Stimulated activated CD8-positive, alpha-beta memory T cell treated with anti-CD3 and anti-CD28 coated beads, Interleukin-4, amount 100 ng/mL, for 24 hours (primary cell): ENCODE measurements at regions not wholly inside any gene's neighbourhood (a gene's known extent, or its start where the extent isn't known, plus 50 kb on each side); places are given as distances from the start of the nearest gene placed in this dataset.
"Not testable (repeated sequence)": the region's sequence is repeated elsewhere in the genome, so short reads cannot be mapped to it uniquely, and the experiment has no call there.

ENCODE experiments used
- DNase-seq: peaks from one replicate; pipeline ENCODE4 v3.0.0-alpha.2; 2020; ENCODE audit warnings: low read depth

DNA sequence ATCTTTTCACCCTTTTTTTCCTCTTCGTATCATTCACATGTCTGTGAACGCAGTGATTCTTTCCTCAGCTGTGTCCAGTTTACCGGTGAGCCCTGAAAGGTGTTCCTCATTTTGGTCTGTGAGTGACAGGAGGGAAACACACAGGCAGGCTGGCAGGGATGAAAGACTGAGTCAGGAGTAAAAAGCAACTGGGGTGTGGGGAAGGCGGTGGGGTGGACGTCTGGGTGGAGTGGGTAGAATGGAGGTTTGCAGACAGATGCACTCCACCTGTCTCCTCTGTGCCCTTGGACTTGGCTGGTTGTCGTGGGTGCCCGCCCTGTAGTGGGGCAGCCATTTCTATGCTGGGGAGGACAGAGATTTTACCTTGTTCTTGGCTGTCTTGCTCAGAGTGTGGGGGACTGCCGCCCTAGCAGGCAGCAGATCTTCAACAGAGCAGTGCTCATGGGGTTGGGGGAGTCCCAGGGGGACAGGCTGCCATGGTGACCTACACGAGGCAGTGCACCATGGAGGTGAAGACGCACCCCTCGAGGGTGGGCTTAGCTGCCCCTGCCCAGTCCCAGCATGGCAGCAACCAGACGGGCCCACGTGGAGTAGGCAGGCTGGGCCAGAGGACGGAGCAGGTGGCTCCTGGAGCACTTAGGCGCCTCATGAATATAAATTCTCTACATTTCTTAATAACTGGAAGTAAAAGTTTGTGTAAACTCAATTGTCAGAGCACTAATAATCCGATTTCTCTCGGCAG is 603.7 kb downstream of the TBC1D22A start:
- DNase-seq = no peak

DNA sequence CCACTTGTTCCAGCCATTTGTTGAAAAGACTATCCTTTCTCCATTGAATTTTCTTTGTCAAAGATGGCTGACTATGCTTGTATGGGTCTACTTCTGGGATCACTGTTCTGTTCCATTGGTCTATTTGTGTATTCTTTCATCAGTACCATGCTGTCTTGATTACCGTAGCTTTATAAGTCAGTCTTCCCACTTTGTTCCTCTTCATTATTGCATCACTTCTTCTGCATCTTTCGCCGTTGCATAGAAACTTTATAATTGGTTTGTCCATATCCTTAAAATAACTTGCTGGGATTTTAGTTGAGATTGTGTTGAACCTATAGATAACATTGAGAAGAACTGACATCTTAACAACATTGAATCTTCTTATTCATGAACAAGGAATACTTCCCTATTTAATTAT is 598.8 kb downstream of the TBC1D22A start:
- DNase-seq = no peak

DNA sequence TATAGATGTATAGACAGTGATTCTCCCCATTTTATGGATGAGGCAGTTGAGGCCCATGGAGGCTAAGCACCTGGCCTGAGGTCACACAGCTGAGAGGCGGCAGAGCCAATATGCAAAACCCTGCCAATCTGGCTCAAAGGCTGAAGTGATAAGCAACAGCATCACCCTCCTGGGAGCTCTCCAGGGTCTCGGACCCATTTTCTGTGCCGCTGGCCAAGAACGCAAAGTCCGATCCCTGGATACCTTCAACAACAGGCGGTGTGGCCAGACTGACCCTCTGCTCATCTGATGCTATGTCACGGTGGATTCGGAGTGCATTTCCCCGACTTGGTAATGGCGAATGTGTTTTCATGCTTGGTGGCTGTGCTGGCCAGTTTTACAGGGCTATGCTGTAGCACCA is 595.0 kb downstream of the TBC1D22A start:
- no peak for DNase-seq

DNA sequence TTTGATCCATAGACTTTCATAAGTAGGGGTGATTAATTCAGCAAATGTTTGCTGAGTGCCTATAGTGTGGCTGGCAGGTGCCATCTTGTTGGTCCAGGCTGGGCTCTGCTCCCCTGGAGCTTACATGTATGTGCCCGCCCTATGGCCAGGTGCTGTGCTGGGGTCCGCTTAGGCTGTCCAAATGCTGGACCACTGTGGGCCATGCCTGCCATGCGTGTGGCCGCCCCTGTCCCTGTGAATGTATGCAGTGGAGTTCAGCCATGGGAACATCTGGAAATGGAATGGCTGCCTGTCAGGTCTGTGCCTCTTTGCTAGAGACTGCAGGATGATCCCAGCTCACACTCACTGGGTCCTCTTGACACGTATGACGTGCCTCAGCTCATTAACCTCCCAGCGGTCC is 594.6 kb downstream of the TBC1D22A start:
- no peak for DNase-seq

DNA sequence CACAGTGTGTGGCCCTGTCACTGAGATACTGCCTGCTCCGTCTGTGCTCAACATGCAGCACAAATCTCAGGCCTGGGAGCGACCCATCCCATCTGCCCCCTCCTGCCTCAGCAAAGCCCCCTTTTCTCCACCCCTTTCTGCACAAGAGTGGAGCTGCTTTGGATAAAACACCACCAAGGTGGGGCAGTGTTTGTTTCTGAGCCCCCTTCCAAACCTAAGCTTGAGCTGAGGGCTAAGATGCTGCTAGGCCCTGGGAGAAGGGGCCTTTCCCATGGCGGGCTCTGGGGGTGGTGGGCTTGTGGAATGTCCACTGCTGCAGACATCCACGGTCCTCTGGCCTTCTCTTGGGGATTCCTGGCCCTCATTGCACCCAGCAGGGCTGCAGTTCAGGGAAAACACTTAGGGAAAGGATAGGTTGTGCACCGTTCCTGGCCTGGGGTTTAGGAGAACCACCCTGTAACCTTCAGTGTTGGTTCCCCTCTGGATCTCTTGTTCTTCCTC is 594.1 kb downstream of the TBC1D22A start:
- no peak for DNase-seq

DNA sequence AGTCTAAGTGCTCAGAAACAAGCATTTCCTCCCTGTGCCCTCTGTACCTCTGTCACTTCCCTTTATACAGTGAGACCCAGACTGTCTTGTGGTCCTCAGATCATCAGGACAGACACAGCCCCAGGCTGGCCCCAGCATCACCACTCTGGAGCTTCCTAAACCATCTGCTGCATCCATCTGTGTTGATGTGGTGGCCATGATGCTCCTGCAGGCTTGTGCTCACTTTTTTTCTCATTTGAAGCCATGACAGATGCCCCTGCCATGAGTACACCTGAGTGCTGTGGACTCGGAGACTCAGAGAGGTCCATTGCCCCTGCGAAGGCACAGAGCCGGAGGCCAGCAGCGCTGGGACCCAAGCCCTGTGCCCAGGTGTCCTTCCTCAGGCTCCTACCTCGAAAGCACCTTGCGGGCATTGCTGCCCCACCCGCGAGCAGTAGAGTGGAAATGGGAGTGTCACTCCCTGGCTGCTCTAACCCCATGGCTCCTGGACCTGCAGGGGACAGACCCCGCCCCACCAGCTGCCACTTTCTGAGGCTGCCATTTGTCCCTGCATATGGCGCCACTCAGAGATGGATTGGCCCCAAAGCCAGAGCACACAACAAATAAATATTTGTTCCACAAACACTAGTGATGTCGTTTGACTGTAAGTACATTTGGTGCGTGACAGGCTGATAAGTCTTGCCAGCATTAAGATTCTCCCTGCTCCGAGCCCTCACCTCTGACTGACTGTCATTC is 593.5 kb downstream of the TBC1D22A start:
- DNase-seq = no peak

DNA sequence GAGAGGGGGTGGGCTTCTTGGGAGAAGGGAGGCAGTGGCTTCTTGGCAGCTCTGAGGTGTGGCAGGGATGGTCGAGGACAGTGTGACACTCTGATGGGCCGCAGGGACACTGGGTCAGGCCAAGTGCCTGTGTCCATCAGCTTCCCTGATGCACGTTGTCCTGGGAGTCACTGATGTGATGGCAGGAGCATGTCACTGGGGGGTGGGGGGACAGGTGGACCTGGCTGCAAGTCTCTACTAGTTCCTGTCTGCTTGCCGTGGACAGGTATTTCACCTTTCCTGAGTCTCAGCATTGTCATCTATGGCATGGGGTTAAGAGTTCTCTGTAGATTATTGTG is 592.9 kb downstream of the TBC1D22A start:
- no peak for DNase-seq

DNA sequence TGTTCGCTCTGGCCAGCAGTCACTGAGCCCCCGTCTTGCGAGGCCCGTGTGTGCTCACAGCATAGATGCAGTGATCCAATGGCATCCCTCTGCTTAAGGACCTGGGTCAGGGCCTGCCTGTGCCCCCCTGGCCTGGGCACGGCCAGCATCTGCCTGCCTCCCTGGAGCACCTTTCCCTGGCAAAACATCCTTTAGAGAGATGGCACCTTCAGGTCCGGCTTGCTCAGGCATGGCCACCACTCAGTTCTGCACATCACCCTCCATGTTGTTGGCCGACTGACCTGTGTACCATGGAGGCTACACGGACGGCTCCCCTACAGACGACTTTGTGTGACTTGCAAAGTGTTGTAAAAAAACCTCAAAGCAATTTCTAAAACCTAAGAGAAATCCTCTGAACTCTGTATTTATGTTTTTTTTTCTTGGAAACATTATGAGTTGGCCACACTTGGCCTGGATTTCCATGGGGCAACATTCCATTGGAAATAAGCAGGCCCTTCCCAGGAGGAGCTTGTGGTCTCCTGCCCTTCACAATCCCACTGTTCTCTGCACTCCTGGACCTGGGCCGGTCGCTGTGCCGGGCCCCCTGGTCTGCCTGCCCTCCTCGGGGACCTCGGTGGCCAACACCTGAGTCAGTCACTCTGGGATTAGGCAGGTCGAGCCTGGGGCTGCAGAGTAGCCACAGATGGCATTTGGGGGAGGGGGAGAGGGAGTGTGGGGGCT is 592.4 kb downstream of the TBC1D22A start:
- DNase-seq = no peak

DNA sequence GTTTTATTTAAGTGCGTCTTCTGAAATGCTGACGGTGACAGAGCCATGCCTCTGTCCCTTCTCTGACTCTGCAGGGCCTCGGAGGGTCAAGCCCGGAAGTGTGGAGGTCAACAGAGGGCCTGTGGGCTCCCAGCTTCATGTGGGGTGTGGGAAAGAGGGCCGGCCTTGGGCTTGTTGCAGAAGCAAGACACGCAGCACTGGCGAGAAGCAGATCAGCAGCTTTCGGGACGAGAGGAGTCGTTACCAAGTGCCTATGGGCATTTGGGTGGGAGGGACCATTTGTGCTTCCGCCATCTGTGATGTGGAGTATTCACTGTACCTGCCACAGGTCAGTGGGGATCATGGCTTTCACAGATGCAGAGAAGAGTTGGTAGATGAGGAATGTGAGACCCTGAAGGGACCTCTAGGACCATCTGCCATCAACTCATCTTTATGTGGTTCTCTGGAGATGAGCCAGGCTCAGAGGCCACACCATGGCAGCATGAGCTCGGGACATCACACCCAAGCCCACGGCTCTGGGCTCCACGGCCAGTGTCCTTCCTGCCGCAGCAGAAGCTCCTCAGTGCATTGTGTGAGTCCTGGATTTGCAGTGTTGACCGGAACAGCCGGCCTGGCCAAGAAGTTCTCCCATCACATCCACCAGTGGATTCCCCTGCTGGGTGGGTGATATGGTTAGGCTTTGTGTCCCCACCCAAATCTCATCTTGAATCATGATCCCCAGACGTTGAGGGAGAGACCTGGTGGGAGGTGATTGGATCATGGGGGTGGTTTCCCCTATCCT is 590.7 kb downstream of the TBC1D22A start:
- no peak for DNase-seq

DNA sequence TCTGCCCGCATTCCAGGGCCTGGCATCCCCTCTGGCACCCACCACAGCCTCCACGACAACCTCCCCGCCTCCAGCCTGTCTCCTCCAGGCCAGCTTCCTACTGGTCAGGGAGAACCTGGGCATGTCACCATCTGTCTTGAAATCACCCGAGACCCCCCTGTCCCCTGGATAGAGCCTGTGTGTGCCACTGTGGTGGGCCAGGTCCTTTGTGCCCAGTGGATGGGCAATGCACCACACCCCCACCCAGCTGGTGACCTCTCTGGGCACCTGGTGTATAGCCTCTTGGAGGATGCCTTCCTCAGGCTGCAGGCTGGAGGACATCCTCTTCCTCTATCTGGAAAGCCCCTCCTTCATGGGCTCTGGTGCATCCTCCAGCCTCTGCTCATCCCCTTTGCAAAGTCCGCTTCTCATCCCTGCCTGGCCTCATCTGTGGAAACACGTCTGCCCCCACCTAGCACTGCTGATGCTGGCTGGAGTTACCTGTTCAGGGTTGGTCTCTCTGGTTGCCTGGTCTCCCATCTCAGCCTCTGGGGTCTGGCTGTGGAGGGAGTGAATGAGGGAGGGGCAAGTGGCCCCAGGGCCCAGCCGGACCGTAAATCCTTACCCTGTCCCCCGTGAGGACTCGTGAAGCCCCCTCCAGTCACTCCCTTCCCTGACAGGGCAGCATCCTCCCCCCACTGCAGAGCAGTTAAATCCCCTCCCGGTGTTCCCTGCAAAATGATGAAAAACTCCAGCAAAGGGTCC is 589.6 kb downstream of the TBC1D22A start:
- no peak for DNase-seq

DNA sequence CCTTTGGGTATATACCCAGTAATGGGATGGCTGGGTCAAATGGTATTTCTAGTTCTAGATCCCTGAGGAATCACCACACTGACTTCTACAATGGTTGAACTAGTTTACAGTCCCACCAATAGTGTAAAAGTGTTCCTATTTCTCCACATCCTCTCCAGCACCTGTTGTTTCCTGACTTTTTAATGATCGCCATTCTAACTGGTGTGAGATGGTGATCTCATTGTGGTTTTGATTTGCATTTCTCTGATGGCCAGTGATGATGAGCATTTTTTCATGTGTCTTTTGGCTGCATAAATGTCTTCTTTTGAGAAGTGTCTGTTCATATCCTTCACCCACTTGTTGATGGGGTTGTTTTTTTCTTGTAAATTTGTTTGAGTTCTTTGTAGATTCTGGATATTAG is 583.8 kb downstream of the TBC1D22A start:
- not testable (repeated sequence) for DNase-seq

DNA sequence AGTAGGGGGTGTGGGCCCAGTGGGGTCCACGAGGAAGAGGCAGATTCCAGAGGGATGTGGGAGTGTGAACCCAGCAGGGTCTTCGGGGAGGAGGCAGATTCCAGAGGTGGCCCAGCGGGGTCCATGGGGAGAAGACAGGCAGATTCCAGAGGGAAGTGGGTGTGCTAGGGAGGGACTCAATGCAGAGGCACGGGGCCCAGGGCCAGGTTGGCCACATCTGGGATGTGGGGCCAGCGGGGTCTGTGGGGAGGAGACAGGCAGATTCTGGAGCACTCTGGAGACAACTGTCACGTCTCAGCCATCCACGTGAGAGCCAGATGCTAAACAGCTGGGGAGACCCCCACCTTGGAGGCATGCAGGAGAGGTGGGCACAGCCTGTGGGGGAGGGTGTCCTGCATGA is 582.6 kb downstream of the TBC1D22A start:
- DNase-seq = no peak

DNA sequence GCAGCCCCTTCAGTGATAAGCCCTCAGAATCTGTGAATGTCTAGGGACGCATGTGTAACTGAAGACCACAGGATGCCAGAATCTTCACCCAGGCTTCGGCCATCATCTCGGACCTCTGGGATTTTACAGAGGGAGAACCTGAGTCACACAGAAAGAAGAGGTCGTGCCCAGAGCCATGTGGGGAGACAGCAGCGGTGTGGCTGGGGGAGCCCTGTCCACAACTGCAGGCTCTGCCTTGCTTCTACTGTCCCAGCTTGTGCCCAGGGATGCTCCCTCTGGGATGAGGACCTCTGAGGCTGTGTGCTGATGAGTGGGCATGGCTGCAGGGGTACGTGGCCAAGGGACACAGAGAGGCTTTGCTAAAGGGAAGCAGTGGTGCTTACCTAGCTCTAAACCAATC is 582.0 kb downstream of the TBC1D22A start:
- no peak for DNase-seq

DNA sequence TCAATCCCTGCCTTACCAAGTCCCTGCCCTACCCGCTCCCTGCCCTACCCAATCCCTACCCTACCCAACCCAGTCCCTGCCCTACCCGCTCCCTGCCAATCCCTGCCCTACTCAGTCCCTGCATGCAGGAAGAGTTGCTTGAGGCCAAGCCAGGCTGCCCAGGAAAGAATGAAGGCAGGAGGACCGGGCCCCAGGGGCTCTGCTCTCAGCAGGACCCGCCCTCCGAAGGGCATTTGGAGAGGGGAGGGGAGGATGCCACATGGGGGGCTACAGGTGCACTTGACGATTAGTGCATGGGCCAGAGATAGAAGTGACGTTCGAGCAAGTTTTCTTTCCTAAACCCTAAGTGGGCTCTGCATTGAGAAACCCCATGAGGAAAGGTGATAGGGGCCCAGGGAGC is 581.2 kb downstream of the TBC1D22A start:
- no peak for DNase-seq

DNA sequence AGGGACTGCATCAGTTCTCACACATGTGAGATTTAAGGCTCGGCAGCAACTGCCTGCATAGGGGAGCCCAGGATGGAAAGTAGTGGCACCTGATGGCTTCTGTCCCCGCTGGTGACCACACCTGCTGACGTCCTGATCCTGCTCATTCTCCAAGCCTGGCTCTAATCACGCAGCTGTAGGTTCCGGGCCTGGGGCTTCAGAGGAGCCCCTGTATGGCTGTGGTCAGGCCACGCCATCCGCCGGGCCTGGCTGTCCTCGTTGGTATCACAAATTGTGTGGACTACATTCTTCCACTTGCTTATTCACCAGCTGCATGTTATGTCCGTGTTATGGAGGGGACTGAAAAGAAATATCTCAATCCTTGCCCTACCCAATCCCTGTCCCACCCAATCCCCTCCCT is 580.0 kb downstream of the TBC1D22A start:
- no peak for DNase-seq

DNA sequence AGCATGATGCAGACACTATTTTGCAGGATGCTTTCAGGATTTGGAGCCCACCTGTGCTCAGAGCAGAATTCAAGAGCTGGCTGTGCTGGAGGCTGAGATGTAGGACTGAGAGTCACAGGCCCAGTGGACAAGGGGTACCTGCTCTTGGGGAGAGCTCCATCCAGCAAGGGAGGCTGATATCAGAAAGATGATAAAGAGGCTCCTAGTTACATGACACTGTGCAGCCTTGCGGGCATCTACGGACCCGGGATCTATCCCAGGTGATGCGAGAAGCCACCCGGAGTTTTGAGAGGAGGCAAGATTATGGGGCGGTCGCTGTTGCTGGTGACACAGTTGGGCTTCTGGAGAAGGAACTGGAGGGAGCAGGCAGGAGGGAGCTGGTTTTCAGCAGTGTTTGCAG is 579.0 kb downstream of the TBC1D22A start:
- DNase-seq = no peak

DNA sequence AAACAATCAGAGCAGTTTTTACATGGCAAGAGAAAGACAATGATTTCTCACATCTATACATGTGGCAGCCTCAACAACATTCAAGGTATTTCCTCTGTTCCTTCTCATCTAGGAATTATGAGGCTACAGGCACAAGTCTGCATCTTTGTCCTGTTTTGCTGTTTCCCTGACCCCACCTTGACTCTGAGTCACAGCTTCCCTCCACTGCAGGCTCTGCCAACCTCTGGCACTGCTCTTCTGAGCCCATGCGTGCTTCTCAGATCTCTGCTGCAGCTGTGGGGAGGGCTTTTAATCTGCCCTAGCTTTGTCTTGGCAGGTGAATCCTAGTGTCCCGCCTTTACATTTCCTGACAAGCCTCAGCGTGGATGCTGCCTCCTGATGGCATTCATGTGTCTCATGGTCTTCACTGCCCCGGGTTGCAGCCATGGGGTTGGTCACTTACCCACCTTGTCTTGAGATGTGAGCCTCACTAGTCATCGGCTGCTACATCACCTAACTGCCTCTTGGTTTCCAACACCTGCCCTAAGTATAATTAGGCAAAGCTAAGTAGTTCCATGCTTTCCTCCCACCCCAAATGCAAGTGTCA is 578.5 kb downstream of the TBC1D22A start:
- DNase-seq = no peak

DNA sequence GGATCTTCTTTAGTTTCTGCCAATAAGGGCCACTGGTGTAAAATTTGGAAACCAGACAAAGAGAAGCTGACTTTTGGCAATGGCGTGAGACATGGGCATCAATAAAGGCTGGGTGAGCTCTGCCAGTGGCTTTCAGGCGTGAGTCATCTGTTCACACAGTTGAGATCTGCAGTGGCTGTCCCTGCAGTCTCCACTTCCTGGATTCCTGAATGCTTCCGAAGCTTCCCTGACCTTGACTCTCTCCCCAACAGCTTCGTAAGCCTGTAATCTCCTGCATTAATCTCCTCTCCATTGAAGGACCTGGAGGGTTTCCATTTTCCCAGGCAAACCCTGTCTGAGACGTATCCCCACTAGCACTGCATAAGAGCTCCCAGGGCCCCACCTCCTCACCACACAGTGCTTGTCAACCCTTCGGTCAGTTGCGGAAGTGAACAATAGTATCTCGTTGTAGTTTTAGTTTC is 574.7 kb downstream of the TBC1D22A start:
- no peak for DNase-seq

DNA sequence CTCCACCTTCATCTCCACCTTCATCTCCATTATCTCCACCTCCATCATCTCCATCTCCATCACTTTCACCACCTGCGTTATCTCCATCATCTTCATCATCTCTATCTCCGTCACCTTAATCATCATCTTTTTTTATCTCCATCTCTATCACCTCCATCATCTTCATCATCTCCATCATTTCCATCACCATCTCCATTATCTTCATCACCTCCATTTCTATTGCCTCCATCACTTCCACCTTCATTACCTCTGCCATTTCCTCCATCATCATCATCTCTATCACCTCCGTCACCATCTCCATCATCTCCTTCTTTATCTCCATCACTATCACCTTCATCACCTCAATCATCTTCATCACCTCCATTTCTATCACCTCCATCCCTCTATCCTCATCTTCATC is 573.5 kb downstream of the TBC1D22A start:
- no peak for DNase-seq

DNA sequence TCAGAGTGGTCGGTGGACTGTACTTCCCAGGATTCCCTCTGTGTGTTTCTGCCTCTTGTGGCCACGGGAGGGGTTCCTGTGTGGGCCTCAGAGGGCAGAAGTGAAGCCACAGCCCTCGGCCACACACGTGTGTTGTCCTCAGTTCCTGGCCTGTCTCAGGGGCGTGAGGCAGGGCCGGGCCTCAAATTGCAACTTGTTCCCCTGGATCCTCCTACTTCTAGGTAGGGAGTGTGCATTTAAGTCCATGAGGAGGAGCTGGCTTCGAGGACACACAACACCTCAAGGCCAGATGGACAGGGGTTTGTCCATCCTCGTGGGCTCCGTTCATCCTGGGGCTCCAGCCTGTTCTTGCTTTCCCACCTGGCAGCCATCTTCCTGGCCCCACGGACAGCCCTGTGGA is 573.0 kb downstream of the TBC1D22A start:
- no peak for DNase-seq

DNA sequence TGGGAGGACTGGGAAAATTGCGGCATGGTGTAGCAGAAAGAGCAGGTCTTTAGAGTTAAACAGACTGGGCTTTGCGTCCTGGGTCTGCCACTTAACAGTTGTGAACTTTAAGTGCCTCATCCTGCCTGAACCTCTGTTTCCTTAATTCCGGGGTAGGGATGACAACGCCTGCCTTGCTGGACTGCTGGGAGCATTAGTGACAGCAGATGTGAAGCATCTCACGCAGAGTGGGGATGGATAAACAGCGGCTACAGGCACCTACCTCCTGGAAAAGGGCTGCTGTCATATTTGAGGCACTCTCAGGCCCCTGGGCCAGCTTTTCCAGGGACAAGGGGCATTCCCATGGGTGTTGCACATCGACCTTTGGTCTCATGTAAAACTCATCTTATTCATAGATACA is 572.2 kb downstream of the TBC1D22A start:
- DNase-seq = no peak
